Neuronal stem cell (in vitro differentiated cells): ENCODE measurements at regions not wholly inside any gene's neighbourhood (a gene's known extent, or its start where the extent isn't known, plus 50 kb on each side); places are given as distances from the start of the nearest gene placed in this dataset.

Experiments used
- DNase-seq: peaks from one replicate; pipeline ENCODE4 v3.0.0-alpha.2; 2013; ENCODE audit warnings: low spot score
- H2AFZ ChIP-seq: one replicate; pipeline ENCODE4 v1.6.1; 2013; ENCODE audit warnings: mild to moderate bottlenecking, low read length, inconsistent platforms
- H2AK5ac ChIP-seq: 2 replicates; pipeline ENCODE4 v1.6.1; 2013; ENCODE audit warnings: low read depth, mild to moderate bottlenecking, inconsistent platforms, low read length, moderate library complexity, mixed read lengths
- H2BK120ac ChIP-seq: 2 replicates; pipeline ENCODE4 v1.6.1; 2013; ENCODE audit warnings: low read depth, mild to moderate bottlenecking, inconsistent platforms, low read length, moderate library complexity, mixed read lengths
- H2BK12ac ChIP-seq: one replicate; pipeline ENCODE4 v1.6.1; 2013; ENCODE audit warnings: low read length, inconsistent platforms
- H2BK15ac ChIP-seq: 2 replicates; pipeline ENCODE4 v1.6.1; 2013; ENCODE audit warnings: mild to moderate bottlenecking, low read length, inconsistent platforms, mixed read lengths
- H2BK5ac ChIP-seq: one replicate; pipeline ENCODE4 v1.6.1; 2013; ENCODE audit warnings: inconsistent platforms, mild to moderate bottlenecking, low read length, moderate library complexity
- H3K14ac ChIP-seq: one replicate; pipeline ENCODE4 v1.6.1; 2013; ENCODE audit warnings: low read length, inconsistent platforms
- H3K18ac ChIP-seq: 2 replicates; pipeline ENCODE4 v1.6.1; 2013; ENCODE audit warnings: low read length, inconsistent platforms
- H3K23ac ChIP-seq: 2 replicates; pipeline ENCODE4 v1.6.1; 2013; ENCODE audit warnings: low read depth, mild to moderate bottlenecking, mixed read lengths, low read length, inconsistent platforms; ENCODE audit not compliant: poor library complexity
- H3K27ac ChIP-seq: replicated peaks from 3 replicates; pipeline ENCODE4 v1.5.1; 2013; ENCODE audit warnings: low read length, inconsistent platforms
- H3K27me3 ChIP-seq, 3 experiments: 2 replicates each; pipeline ENCODE4 v1.6.1; 2013; ENCODE audit warnings: low read length in 3 of 3, mild to moderate bottlenecking in 2 of 3, inconsistent platforms in 1 of 3, low read depth in 1 of 3, mixed read lengths in 1 of 3, moderate library complexity in 1 of 3; ENCODE audit not compliant: control insufficient read depth in 3 of 3, insufficient read depth in 3 of 3
- H3K36me3 ChIP-seq, 2 donors: replicated peaks in 1 of 2; 2 replicates each; pipeline ENCODE4 v1.6.1; 2013; ENCODE audit warnings: low read length in 2 of 2; ENCODE audit not compliant: control insufficient read depth in 2 of 2, insufficient read depth in 2 of 2
- H3K4ac ChIP-seq: 2 replicates; pipeline ENCODE4 v1.6.1; 2013; ENCODE audit warnings: inconsistent platforms, mild to moderate bottlenecking, low read length, moderate library complexity
- H3K4me1 ChIP-seq, 2 donors: 1 replicate in 1 of 2; 2 replicates in 1 of 2; pipeline ENCODE4 v1.6.1; 2013; ENCODE audit warnings: low read length in 2 of 2, low read depth in 1 of 2; ENCODE audit not compliant: control insufficient read depth in 2 of 2, insufficient read depth in 1 of 2
- H3K4me2 ChIP-seq: one replicate; pipeline ENCODE4 v1.6.1; 2013; ENCODE audit warnings: mild to moderate bottlenecking, low read length, inconsistent platforms; ENCODE audit not compliant: insufficient read depth, poor library complexity, severe bottlenecking
- H3K4me3 ChIP-seq, 2 donors: 2 replicates each; pipeline ENCODE4 v1.5.1; 2013; ENCODE audit warnings: low read length in 2 of 2, mild to moderate bottlenecking in 2 of 2, inconsistent platforms in 1 of 2, moderate library complexity in 1 of 2
- H3K79me1 ChIP-seq: one replicate; pipeline ENCODE4 v1.6.1; 2013; ENCODE audit warnings: low read depth, mild to moderate bottlenecking, inconsistent platforms, low read length, moderate library complexity
- H3K9ac ChIP-seq: one replicate; pipeline ENCODE4 v1.6.1; 2013; ENCODE audit warnings: mild to moderate bottlenecking, low read depth, low read length, inconsistent platforms; ENCODE audit not compliant: poor library complexity
- H3K9me3 ChIP-seq, 2 donors: replicated peaks in 1 of 2; 2 replicates each; pipeline versions ENCODE3 to v1.6.1; 2013; ENCODE audit warnings: low read length in 2 of 2, mild to moderate bottlenecking in 2 of 2, inconsistent platforms in 1 of 2, low read depth in 1 of 2, mixed read lengths in 1 of 2, moderate library complexity in 1 of 2; ENCODE audit not compliant: control insufficient read depth in 2 of 2, insufficient read depth in 1 of 2
- H4K8ac ChIP-seq: one replicate; pipeline ENCODE4 v1.6.1; 2013; ENCODE audit warnings: low read depth, mild to moderate bottlenecking, inconsistent platforms, low read length, moderate library complexity
- H4K91ac ChIP-seq: one replicate; pipeline ENCODE4 v1.6.1; 2013; ENCODE audit warnings: low read length, low read depth, mild to moderate bottlenecking, inconsistent platforms; ENCODE audit not compliant: poor library complexity
- WGBS, 2 donors: extraction: QIAGEN DNeasy Blood & Tissue Kit; methylation state at CpG; one replicate each; pipeline ENCODE4 v1.1.7; 2013; ENCODE audit warnings: missing lambda C conversion rate in 2 of 2, mixed read lengths in 1 of 2; ENCODE audit not compliant: insufficient read length in 2 of 2, insufficient replicate concordance in 1 of 2; ENCODE audit errors: extremely low coverage in 2 of 2; 5-methylcytosine and 5-hydroxymethylcytosine counted together

DNA sequence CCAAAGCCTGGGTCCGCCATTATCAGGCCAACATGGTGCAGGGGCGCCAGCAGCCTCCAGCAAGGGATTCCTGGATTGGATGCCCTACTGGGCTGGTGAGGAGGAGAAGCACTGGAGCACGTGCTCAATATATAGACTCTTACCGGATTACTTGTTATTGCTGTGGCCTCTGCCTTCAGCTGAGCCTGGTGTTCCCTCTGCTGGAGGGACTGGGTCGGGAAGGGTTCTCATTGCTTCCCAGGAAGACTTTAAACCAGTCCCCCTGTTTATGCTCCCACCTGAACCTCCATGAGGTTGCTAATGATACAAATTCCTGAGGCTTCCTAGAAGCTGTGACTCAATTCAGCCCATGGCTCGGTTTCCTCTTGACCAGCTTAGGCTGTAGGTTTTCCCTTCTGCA, 186.7 kb upstream of the ARID1B start:
- H3K9me3 ChIP-seq: no peaks in the 10 kb centered on the region
- H3K14ac ChIP-seq: no peak overlapping the region
- no peak overlapping the region for H2BK5ac ChIP-seq
- H3K9ac ChIP-seq: no peak overlapping the region
- no peak overlapping the region for H2AFZ ChIP-seq
- no peaks in the 10 kb centered on the region for H3K79me1 ChIP-seq
- H4K8ac ChIP-seq: no peak overlapping the region
- no peak overlapping the region for H3K4me3 ChIP-seq
- no peaks in the 10 kb centered on the region for H3K36me3 ChIP-seq
- no peak overlapping the region for H3K23ac ChIP-seq
- no peak overlapping the region for H3K4ac ChIP-seq
- no peaks in the 10 kb centered on the region for H3K27me3 ChIP-seq
- no peak overlapping the region for H2BK12ac ChIP-seq
- H3K27ac ChIP-seq: no peak overlapping the region
- no peak overlapping the region for H3K4me2 ChIP-seq
- no peak overlapping the region for H4K91ac ChIP-seq
- no peak overlapping the region for H2BK120ac ChIP-seq
- no CpG with 5 or more reads among the region's 6 CpGs for WGBS, 2 donors
- H2BK15ac ChIP-seq: no peak overlapping the region
- no peaks in the 10 kb centered on the region for H3K4me1 ChIP-seq
- no peak overlapping the region for H3K18ac ChIP-seq
- DNase-seq: no peak
- H2AK5ac ChIP-seq: no peak overlapping the region

DNA sequence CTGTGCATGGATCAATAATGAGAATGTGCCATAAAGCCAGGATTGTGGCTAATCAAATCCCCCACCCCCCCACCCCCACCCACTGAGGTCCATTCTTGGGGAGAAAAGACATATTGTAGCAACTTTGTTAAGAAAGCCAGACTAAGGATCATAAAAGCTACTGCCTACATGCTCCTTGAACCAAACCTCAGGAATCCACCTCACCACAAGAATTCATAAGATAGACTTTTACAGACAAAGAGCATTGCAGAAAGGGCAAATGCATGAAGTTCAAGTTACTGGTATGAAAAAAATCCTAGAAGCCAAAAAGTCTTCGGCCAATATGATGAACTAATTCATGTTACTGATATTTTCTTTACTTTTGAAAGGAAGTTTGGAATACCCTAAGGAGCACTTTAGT, 187.9 kb upstream of the ARID1B start:
- H2AFZ ChIP-seq: no peak overlapping the region
- no peak overlapping the region for H2BK120ac ChIP-seq
- no peak overlapping the region for H4K91ac ChIP-seq
- no peak for DNase-seq
- no peaks in the 10 kb centered on the region for H3K9me3 ChIP-seq
- H3K36me3 ChIP-seq: no peaks in the 10 kb centered on the region
- no peak overlapping the region for H2BK15ac ChIP-seq
- H3K9ac ChIP-seq: no peak overlapping the region
- H3K4me3 ChIP-seq: no peak overlapping the region
- H3K23ac ChIP-seq: no peak overlapping the region
- no peak overlapping the region for H3K27ac ChIP-seq
- H3K4me2 ChIP-seq: no peak overlapping the region
- WGBS, 2 donors: no CpG with 5 or more reads among the region's 1 CpG
- no peak overlapping the region for H3K18ac ChIP-seq
- H3K14ac ChIP-seq: no peak overlapping the region
- H2BK12ac ChIP-seq: no peak overlapping the region
- H3K79me1 ChIP-seq: no peaks in the 10 kb centered on the region
- H2AK5ac ChIP-seq: no peak overlapping the region
- H3K4me1 ChIP-seq: no peaks in the 10 kb centered on the region
- H3K27me3 ChIP-seq: no peaks in the 10 kb centered on the region
- H4K8ac ChIP-seq: no peak overlapping the region
- H2BK5ac ChIP-seq: no peak overlapping the region
- no peak overlapping the region for H3K4ac ChIP-seq

DNA sequence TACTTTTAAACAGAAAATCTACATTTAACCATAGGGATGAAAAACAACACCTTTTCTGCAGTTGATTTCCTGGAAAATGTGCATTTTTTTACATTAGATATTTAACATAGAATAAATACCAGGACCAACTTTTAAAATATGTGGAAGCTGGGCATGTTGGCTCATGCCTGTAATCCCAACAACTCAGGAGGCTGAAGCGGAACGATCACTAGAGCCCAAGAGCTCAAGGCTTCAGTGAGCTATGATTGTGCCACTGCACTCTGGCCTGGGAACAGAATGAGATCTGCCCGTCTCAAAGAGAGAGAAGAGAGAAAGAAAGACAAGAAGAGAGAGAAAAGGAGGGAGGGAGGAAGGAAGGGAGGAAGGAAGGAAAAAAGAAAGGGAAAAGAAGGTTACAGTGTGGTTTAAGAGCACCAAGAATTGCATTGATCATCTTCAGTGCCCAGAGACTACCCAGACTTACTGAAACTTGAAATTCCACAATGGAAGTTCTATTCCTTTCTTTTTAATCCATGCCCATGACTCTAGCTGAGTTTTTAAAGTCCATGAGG, 189.4 kb upstream of the ARID1B start:
- no peak overlapping the region for H3K18ac ChIP-seq
- H3K23ac ChIP-seq: no peak overlapping the region
- H3K9ac ChIP-seq: no peak overlapping the region
- H2BK12ac ChIP-seq: no peak overlapping the region
- H3K4ac ChIP-seq: no peak overlapping the region
- no peaks in the 10 kb centered on the region for H3K4me1 ChIP-seq
- H2AFZ ChIP-seq: no peak overlapping the region
- H3K36me3 ChIP-seq: no peaks in the 10 kb centered on the region
- no peak overlapping the region for H3K4me3 ChIP-seq
- WGBS, 2 donors: no CpG with 5 or more reads among the region's 3 CpGs
- no peak overlapping the region for H2BK120ac ChIP-seq
- H4K91ac ChIP-seq: no peak overlapping the region
- no peak overlapping the region for H4K8ac ChIP-seq
- no peak overlapping the region for H3K27ac ChIP-seq
- no peak overlapping the region for H2BK5ac ChIP-seq
- H2BK15ac ChIP-seq: no peak overlapping the region
- no peak overlapping the region for H3K4me2 ChIP-seq
- no peak for DNase-seq
- no peak overlapping the region for H2AK5ac ChIP-seq
- H3K27me3 ChIP-seq: no peaks in the 10 kb centered on the region
- no peaks in the 10 kb centered on the region for H3K79me1 ChIP-seq
- no peak overlapping the region for H3K14ac ChIP-seq
- H3K9me3 ChIP-seq: no peaks in the 10 kb centered on the region

DNA sequence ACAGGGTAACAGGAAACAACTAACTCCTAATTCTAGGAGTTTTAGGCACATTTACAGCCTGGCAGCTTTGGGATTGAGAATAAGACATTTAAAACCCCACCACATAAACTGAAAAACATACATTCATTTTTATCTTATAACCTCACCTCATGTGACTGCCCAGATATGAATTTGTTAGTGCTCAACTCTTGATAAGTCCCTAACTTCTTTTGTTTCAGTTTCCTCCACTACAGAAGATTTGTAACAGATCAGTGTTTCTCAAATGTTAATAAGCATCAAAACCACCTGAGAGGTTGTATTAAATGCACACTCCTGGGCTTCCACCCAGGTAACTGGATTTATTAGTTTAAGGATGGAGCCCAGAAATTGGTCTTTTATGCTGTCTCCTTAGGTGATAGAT, 190.1 kb upstream of the ARID1B start:
- H3K79me1 ChIP-seq: no peaks in the 10 kb centered on the region
- H2BK15ac ChIP-seq: no peak overlapping the region
- H2AK5ac ChIP-seq: no peak overlapping the region
- no peak overlapping the region for H3K14ac ChIP-seq
- H3K36me3 ChIP-seq: no peaks in the 10 kb centered on the region
- no peak overlapping the region for H4K8ac ChIP-seq
- DNase-seq: no peak
- no peak overlapping the region for H3K18ac ChIP-seq
- no peak overlapping the region for H3K23ac ChIP-seq
- no peak overlapping the region for H3K27ac ChIP-seq
- no peak overlapping the region for H3K4me3 ChIP-seq
- no peak overlapping the region for H2BK5ac ChIP-seq
- H3K27me3 ChIP-seq: no peaks in the 10 kb centered on the region
- H3K9me3 ChIP-seq: no peaks in the 10 kb centered on the region
- no peaks in the 10 kb centered on the region for H3K4me1 ChIP-seq
- no peak overlapping the region for H3K4ac ChIP-seq
- H3K4me2 ChIP-seq: no peak overlapping the region
- H2BK12ac ChIP-seq: no peak overlapping the region
- no peak overlapping the region for H4K91ac ChIP-seq
- no peak overlapping the region for H2BK120ac ChIP-seq
- no peak overlapping the region for H2AFZ ChIP-seq
- H3K9ac ChIP-seq: no peak overlapping the region
